Tibial artery (tissue), 4 donors: ENCODE measurements at regions not wholly inside any gene's neighbourhood (a gene's known extent, or its start where the extent isn't known, plus 50 kb on each side); places are given as distances from the start of the nearest gene placed in this dataset.

ENCODE experiments used
- DNase-seq, 2 donors: peaks; one replicate each; pipeline ENCODE4 v3.0.0-alpha.2; 2019
- H3K27ac ChIP-seq, 2 donors: fragments of 200-600 bp; sonication (generic) in 1 of 2; 1 replicate in 1 of 2; 2 replicates in 1 of 2; pipeline ENCODE4 v1.5.1; 2018 to 2019; ENCODE audit warnings: mild to moderate bottlenecking in 1 of 2
- H3K27me3 ChIP-seq, 2 donors: fragments of 200-600 bp; sonication (generic) in 1 of 2; one replicate each; pipeline versions ENCODE4 v1.5.1 to v1.6.0; 2016 to 2019
- H3K36me3 ChIP-seq, 3 donors: fragments of 200-600 bp; sonication (generic) in 2 of 3; one replicate each; pipeline ENCODE4 v1.5.1; 2016 to 2019; ENCODE audit warnings: mild to moderate bottlenecking in 2 of 3
- H3K4me1 ChIP-seq, 4 donors: fragments of 200-600 bp; sonication (generic) in 2 of 4; 1 replicate in 3 of 4; 2 replicates in 1 of 4; pipeline ENCODE4 v1.5.1; 2016 to 2019
- H3K4me3 ChIP-seq, 2 donors: fragments of 200-600 bp; sonication (generic) in 1 of 2; 1 replicate in 1 of 2; 2 replicates in 1 of 2; pipeline ENCODE4 v1.5.1; 2018 to 2019; ENCODE audit warnings: mild to moderate bottlenecking in 2 of 2
- H3K9me3 ChIP-seq, 3 donors: fragments of 200-600 bp; sonication (generic) in 1 of 3; one replicate each; pipeline ENCODE4 v1.5.1; 2016 to 2019
- CTCF ChIP-seq, 2 experiments: fragments of 200-600 bp in 1 of 2; fragments of 450-650 bp in 1 of 2; IDR thresholded peaks; one replicate each; pipeline ENCODE4 v1.5.1; 2017 to 2019; ENCODE audit warnings: antibody characterized with exemption in 2 of 2, mild to moderate bottlenecking in 1 of 2, moderate library complexity in 1 of 2
- intact Hi-C: fragments of 100-400 bp; cut with DNase I; formaldehyde crosslinking; loops from one replicate; pipeline ENCODE4 v1.15.0; 2023; ENCODE audit warnings: low total_unique reads

DNA sequence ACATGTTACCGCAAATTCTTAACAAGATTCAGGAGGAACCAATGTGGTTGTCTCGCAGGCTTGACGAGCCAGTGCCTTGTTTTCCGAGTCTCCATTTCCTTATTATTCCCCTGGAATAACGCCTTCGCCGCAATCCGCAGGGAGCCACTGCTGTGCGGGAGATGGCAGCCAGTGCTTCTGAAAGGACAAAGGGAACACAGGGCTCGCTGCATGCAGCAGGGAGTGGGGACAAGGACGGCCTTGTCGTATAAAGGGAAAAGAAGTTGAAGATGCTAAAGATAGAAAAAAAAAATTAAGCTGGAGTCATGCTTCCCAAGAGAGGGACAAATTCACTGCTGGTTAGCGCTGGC lies 221.4 kb downstream of the NDUFA10 start:
- intact Hi-C loops, result no loop called here
- Histone ChIP-seq H3K9me3 (no peaks in the 10 kb centered on the region), H3K4me1 (no peaks in the 10 kb centered on the region), H3K36me3 (no peaks in the 10 kb centered on the region), H3K27ac (no peak overlapping the region), H3K27me3 (no peaks in the 10 kb centered on the region), H3K4me3 (no peak overlapping the region)
- TF ChIP-seq CTCF (IDR thresholded peaks at IDR 0.05), result no peak
- no peak for DNase-seq

- intact Hi-C loops, result no loop called here
- no peaks in the 10 kb centered on the region for H3K36me3 ChIP-seq
- H3K9me3 ChIP-seq, result no peaks in the 10 kb centered on the region
- DNase-seq, result peak; percentile 13 to 46
- H3K4me3 ChIP-seq, result no peak overlapping the region
- TF ChIP-seq CTCF (IDR thresholded peaks at IDR 0.05), result no peak
- no peaks in the 10 kb centered on the region for H3K27me3 ChIP-seq
- H3K4me1 ChIP-seq, result no peaks in the 10 kb centered on the region
- no peak overlapping the region for H3K27ac ChIP-seq
These were observed 221.9 kb downstream of the NDUFA10 start for GRCh38 chr2:239803102-239803765.

- Histone ChIP-seq H3K9me3 (no peaks in the 10 kb centered on the region), H3K36me3 (no peaks in the 10 kb centered on the region), H3K4me3 (no peak overlapping the region), H3K27me3 (no peaks in the 10 kb centered on the region), H3K4me1 (no peaks in the 10 kb centered on the region), H3K27ac (no peak overlapping the region)
- DNase-seq, result peak; percentile 14 to 44
- no peak for TF ChIP-seq CTCF (IDR thresholded peaks at IDR 0.05)
- intact Hi-C loops, result no loop called here
These were observed 222.9 kb downstream of the NDUFA10 start for GRCh38 chr2:239802185-239802649.

DNA sequence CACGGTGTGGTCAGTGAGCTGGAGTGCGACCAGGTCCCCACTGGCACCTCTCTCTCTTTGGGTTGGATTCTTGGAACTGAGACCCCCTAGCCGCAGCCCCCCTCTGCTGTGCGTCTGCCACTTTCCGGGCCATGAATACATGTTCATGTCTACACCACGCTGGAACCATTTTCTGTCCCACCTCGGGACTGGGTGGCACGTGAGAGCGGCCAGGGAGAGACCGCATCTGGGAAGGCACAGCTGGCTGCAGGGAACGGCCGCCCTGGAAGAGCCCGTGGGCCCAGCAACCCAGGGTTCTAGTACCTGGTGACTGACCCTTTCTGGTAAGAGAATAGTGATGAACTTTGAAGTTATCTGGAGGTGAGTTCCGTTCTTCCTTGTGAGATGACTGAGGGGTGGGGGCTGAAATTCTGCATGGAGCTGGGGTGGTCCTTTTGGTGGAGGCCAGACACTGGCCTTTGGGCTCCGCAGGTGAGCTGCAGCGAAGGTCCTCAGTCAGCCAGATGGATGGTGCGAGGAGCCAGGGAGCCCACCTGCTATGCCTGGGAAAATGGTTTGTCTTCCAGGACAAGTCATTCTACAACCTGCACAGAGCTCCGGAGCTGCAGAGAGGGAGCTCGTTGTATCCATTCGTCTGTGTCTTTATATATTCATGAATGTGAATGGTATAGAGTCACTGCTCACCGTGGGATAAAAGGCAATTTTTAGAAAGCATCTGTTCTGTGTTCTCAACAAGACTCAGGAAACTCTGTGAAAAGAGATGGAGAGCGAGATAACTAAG lies 223.5 kb downstream of the NDUFA10 start:
- Histone ChIP-seq H3K4me1 (no peaks in the 10 kb centered on the region), H3K4me3 (no peak overlapping the region), H3K36me3 (no peaks in the 10 kb centered on the region), H3K27ac (no peak overlapping the region), H3K27me3 (no peaks in the 10 kb centered on the region), H3K9me3 (no peaks in the 10 kb centered on the region)
- no peak for TF ChIP-seq CTCF (IDR thresholded peaks at IDR 0.05)
- peak; percentile 2 to 51 for DNase-seq
- intact Hi-C loops, result no loop called here

DNA sequence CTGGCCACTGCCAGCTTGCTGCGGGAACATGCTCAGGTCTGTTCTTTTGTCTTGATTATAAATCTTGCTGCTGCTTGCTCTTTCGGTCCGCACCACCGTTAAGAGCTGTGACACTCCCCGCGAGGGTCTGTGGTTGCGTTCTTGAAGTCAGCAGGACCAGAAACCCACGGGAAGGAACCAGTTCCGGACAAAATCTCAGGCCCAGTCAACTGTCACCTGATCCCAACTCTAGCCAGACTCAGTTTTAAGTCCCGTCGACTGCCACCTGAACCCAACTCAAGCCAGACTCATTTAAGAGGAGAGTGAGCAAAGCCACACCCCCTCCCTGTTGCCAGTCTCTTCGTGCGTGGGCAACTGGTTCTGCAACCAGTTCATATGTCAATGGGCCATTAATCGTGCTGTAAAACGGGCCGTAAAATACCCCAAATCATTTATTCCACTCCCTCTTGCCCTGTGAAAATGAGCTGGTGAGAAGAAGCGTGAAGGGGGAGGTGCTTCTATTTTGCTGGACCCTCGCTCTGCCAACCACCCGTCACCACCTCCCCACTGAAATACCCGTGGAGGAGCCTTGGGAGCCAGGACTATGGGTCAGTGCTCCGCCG lies 224.3 kb downstream of the NDUFA10 start:
- Histone ChIP-seq H3K27ac (no peak overlapping the region), H3K4me1 (no peaks in the 10 kb centered on the region), H3K27me3 (no peaks in the 10 kb centered on the region), H3K9me3 (no peaks in the 10 kb centered on the region), H3K36me3 (no peaks in the 10 kb centered on the region), H3K4me3 (no peak overlapping the region)
- TF ChIP-seq CTCF (IDR thresholded peaks at IDR 0.05), result no peak
- peak; percentile 6 to 54 for DNase-seq
- intact Hi-C loops, result no loop called here
